ENCODE measurements at regions not wholly inside any gene's neighbourhood (a gene's known extent, or its start where the extent isn't known, plus 50 kb on each side); places are given as distances from the start of the nearest gene placed in this dataset.

DNA sequence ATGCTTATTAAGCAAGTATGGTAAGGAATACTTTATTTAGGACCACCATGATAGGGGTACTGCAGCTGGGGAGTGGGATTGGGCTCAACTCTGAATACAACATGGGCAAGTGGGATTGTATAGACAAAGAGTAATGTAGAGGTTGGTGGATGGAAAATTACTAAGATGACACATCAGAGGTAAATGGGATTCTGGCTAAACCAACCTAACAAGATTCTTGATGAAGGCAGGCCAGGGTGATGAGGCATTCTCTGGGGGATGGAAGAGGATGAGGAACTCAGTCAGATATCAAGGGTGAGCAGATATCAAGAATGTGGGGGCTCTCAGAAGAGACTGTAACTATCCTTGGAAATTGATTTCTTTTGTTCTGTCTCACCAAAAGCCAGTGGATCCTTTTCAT is 107.2 kb downstream of the NMUR2 start:
- Mint-ChIP-seq H3K27ac (no peak overlapping the region), H3K4me3 (no peak overlapping the region), H3K4me1 (no peaks in the 10 kb centered on the region), H3K27me3 (no peaks in the 10 kb centered on the region), H3K9me3 (no peaks in the 10 kb centered on the region), H3K36me3 (ENCODE audit: low read depth) (no peaks in the 10 kb centered on the region)
- DNase-seq = no peak
- ChIA-PET CTCF (no interaction called here), POLR2A (no interaction called here)

DNA sequence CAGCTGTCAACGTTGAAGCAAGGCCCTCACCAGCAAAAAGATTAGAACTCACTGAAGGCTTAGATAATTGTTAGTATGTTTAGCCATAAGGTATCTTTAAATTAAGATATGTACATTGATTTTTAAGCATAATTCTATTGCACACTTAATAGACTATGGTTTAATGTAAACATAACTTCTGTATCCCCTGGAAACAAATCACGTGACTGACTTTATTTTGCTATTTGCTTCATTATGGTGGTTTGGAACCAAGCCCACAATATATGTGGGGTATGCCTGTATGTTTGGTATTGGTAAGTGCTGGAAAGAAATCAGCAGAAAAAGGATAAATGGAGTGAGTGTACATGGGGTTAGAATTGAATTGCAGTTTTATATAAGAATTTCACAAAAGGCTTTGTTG is 111.9 kb downstream of the NMUR2 start:
- no peak for DNase-seq
- Mint-ChIP-seq H3K27me3 (no peaks in the 10 kb centered on the region), H3K27ac (no peak overlapping the region), H3K4me1 (no peaks in the 10 kb centered on the region), H3K9me3 (no peaks in the 10 kb centered on the region), H3K4me3 (no peak overlapping the region), H3K36me3 (ENCODE audit: low read depth) (no peaks in the 10 kb centered on the region)
- CTCF ChIA-PET = no interaction called here
- POLR2A ChIA-PET = no interaction called here

DNA sequence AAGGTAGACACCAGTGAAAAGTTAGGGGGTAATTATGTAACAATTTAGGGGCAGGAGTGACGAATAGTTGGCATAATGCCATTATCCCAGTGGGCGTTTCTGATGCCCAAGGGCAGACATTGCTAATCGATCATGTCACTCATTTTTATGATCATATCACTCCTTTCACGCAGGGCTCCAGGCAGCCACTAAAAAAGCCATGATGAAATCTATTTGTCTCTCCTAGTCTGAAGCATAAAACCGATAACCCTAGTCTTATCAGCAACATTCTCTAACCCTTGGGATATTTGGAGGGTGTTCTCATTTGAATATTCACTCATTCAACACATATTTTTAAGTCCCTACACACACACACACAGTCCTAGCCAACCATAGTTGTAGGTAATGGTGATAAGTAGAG is 114.9 kb downstream of the NMUR2 start:
- no peak overlapping the region for H3K4me3 Mint-ChIP-seq
- H3K27me3 Mint-ChIP-seq = no peaks in the 10 kb centered on the region
- H3K9me3 Mint-ChIP-seq = no peaks in the 10 kb centered on the region
- H3K27ac Mint-ChIP-seq = no peak overlapping the region
- POLR2A ChIA-PET = no interaction called here
- no peaks in the 10 kb centered on the region for H3K36me3 Mint-ChIP-seq (ENCODE audit: low read depth)
- no peak for DNase-seq
- H3K4me1 Mint-ChIP-seq = no peaks in the 10 kb centered on the region
- CTCF ChIA-PET = no interaction called here

DNA sequence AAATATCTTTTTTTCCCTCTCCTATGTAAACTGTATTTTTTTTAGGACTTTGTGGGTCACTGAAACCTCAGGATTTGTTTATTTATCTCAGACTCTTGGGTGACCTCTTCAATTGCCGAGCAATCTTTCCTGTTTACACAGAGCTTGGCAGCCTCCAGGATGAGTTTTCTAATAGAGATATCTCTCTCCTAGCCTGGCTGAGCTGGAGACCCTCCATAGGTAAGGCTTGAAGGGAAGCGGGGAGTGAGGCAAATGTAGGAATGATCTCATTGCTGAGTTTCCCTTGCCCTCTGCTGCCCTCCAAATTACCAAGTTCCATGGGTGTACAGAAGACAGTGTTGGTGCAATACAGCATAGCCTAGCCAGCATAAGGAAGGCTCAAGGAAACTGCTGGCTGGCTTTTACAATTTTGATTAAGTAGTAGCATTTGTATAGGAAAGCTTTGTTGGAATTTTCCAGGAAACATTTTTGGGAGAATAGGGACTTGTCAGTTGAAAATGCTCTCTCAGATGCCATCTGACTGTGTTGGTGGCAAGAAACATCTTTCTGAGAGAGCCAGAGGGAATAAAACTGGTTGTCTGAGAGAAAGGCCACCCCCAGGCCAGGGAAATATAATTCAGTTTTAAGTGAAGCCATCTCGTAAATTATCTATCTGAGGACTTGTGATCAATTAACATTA is 116.0 kb downstream of the NMUR2 start:
- Mint-ChIP-seq H3K27ac (no peak overlapping the region), H3K27me3 (no peaks in the 10 kb centered on the region), H3K9me3 (no peaks in the 10 kb centered on the region), H3K4me3 (no peak overlapping the region), H3K4me1 (no peaks in the 10 kb centered on the region), H3K36me3 (ENCODE audit: low read depth) (no peaks in the 10 kb centered on the region)
- CTCF ChIA-PET = no interaction called here
- no peak for DNase-seq
- POLR2A ChIA-PET = no interaction called here

DNA sequence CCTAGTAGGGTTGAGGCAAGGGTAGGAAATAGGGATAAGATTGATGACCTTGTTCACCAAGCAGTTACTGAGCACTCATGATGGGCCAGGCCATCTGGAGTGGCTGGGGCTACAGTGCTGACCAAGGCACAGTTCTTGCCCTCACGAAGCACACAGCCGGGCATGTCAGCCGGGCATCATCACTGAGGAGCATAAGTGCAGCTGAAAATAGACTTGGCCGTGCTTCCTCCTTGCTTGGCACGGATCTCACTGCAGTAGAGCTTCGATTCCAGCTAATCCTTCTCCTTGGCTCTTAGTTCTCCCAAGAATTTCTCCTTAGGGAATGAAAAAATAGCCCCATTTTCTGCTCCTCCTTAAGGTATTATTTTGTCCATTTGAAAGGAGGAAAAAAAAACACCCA is 116.6 kb downstream of the NMUR2 start:
- POLR2A ChIA-PET = no interaction called here
- H3K4me1 Mint-ChIP-seq = no peaks in the 10 kb centered on the region

DNA sequence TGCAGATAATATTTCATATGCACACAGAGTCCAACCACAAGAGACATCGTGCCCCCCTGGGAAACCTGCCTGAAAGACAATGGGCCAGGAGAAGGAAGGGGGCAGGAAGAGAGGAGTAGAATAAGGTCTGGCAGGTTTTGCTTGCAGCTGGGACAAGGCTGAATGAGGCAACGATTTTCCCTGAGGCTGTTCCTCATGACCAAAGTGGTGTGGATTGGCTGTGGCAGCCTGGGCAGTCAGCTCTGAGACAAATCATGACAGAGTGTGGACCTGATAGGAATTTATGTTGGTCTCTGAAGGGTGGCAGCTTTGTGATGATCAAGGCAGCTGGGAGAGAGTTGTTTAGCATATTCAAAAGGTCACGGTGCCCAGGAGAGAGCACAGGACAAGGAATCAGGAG is 119.3 kb downstream of the NMUR2 start:
- H3K9me3 Mint-ChIP-seq = peaks cover 1% of the 10 kb centered on the region
- no peak overlapping the region for H3K4me3 Mint-ChIP-seq
- H3K4me1 Mint-ChIP-seq = no peaks in the 10 kb centered on the region
- H3K27me3 Mint-ChIP-seq = no peaks in the 10 kb centered on the region
- ChIA-PET POLR2A (no interaction called here), CTCF (no interaction called here)
- no peak overlapping the region for H3K27ac Mint-ChIP-seq
- no peak for DNase-seq
- H3K36me3 Mint-ChIP-seq (ENCODE audit: low read depth) = no peaks in the 10 kb centered on the region

More for the DNA sequence above, 116.6 kb downstream of the NMUR2 start:
- no peak for DNase-seq
- CTCF ChIA-PET = no interaction called here
- Mint-ChIP-seq H3K4me3 (no peak overlapping the region), H3K27me3 (no peaks in the 10 kb centered on the region), H3K36me3 (ENCODE audit: low read depth) (no peaks in the 10 kb centered on the region), H3K9me3 (no peaks in the 10 kb centered on the region), H3K27ac (no peak overlapping the region)

DNA sequence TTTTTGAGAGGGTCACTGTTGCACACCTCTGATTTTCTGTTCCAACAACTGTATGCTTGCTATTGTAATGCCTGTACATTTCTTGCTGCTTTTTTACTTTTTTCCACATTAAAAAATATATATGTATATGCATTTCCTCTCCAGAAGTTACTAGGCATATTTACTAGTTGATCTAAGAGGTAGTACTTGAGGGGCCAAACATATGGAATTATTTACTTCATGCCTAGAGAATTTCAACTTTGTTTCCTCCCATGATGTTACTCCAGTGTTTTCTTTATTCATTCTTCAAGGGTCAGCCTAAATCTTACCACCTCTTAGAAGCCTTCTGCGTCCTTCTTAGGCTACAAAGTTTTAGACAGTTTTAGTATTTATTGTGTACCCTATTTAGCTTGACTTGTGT is 122.7 kb downstream of the NMUR2 start:
- POLR2A ChIA-PET = no interaction called here

DNA sequence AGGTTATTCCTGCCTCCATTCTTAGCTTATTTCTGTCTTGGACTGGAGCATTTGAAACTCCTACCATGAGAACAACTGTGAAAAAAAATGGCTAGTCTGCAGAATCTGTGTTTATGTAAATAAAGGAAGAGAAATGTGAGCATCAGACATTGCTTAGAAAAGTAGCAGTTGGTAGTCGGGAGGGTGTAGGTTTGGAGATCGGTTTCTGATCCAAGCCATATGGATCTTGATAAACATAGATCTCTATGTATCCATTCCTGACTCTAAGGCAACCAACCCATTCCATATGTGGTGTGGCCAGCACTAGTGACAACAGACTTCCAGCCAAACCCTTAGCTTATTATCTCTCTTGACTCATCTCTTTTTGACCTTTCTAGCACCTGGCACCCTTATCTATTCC is 127.1 kb downstream of the NMUR2 start:
- H3K4me3 Mint-ChIP-seq = no peak overlapping the region
- H3K27ac Mint-ChIP-seq = no peak overlapping the region
- no peaks in the 10 kb centered on the region for H3K36me3 Mint-ChIP-seq (ENCODE audit: low read depth)
- H3K27me3 Mint-ChIP-seq = no peaks in the 10 kb centered on the region
- CTCF ChIA-PET = no interaction called here
- no peaks in the 10 kb centered on the region for H3K4me1 Mint-ChIP-seq
- DNase-seq = no peak
- H3K9me3 Mint-ChIP-seq = peaks cover 1% of the 10 kb centered on the region
- POLR2A ChIA-PET = no interaction called here

More for the DNA sequence above, 122.7 kb downstream of the NMUR2 start:
- CTCF ChIA-PET = no interaction called here
- H3K27ac Mint-ChIP-seq = no peak overlapping the region
- H3K27me3 Mint-ChIP-seq = no peaks in the 10 kb centered on the region
- no peaks in the 10 kb centered on the region for H3K36me3 Mint-ChIP-seq (ENCODE audit: low read depth)
- H3K9me3 Mint-ChIP-seq = peaks cover 1% of the 10 kb centered on the region
- DNase-seq = no peak
- no peaks in the 10 kb centered on the region for H3K4me1 Mint-ChIP-seq
- no peak overlapping the region for H3K4me3 Mint-ChIP-seq

DNA sequence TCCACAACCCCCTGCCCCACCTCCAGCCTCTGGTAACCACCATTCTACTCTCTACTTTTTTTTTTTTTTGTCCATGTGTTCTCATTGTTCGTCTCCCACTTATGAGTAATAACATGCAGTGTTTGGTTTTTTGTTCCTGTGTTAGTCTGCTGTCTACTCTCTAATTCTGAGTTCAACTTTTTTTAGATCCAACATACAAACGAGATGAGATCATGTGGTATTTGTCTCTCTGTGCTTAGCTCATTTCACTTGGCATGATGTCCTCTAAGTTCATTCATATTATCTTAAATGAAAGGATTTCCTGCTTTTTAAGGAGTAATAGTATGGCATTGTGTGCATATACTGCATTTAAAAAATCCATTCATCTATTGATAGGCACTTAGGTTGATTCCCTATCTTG is 130.9 kb downstream of the NMUR2 start:
- H3K27me3 Mint-ChIP-seq = no peaks in the 10 kb centered on the region
- no peaks in the 10 kb centered on the region for H3K9me3 Mint-ChIP-seq
- H3K4me1 Mint-ChIP-seq = no peaks in the 10 kb centered on the region
- no peak for DNase-seq
- POLR2A ChIA-PET = no interaction called here
- H3K36me3 Mint-ChIP-seq (ENCODE audit: low read depth) = no peaks in the 10 kb centered on the region
- no peak overlapping the region for H3K4me3 Mint-ChIP-seq
- CTCF ChIA-PET = no interaction called here
- H3K27ac Mint-ChIP-seq = no peak overlapping the region

DNA sequence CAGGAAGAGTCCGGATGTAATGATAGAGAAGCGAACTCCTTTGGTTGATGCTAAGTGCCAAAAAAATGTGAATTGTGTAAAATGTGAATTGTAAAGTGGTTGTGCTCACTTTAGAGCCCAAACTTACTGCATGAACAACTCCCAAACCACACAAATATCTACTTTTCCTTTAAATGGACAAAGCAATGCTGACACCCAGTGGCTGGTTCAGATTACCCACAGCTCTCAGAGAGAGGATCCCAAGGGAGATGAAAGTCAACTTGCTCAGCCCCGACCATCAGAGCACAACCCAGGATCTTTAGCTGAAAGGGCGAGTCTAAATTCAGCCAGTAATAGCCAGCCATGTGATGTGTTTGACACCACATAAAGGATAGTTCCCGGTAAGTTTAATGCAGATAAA is 133.7 kb downstream of the NMUR2 start:
- H3K4me3 Mint-ChIP-seq = no peak overlapping the region
- H3K4me1 Mint-ChIP-seq = no peaks in the 10 kb centered on the region
- ChIA-PET POLR2A (no interaction called here), CTCF (no interaction called here)
- no peak for DNase-seq
- H3K36me3 Mint-ChIP-seq (ENCODE audit: low read depth) = no peaks in the 10 kb centered on the region
- H3K9me3 Mint-ChIP-seq = no peaks in the 10 kb centered on the region
- H3K27ac Mint-ChIP-seq = no peak overlapping the region
- H3K27me3 Mint-ChIP-seq = no peaks in the 10 kb centered on the region

DNA sequence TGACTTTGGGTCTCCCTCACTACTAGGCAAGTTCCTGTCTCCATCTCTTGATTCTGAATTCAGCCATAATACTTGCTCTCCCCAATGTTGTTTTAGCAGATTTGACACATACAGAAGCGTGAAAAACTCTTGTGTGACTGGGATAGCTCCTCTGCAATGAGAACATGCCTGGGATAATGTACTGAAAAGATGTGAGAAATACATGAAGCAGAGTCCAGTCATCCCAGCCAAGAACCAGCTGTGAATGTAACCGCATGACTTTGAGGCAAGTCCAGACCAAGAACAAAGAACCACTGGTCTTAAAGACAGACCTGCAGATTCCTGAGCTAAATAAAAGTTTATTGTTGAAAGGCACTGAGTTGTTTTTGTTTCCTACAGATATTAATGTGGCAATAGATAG is 135.0 kb downstream of the NMUR2 start:
- CTCF ChIA-PET = no interaction called here
- no peaks in the 10 kb centered on the region for H3K9me3 Mint-ChIP-seq

DNA sequence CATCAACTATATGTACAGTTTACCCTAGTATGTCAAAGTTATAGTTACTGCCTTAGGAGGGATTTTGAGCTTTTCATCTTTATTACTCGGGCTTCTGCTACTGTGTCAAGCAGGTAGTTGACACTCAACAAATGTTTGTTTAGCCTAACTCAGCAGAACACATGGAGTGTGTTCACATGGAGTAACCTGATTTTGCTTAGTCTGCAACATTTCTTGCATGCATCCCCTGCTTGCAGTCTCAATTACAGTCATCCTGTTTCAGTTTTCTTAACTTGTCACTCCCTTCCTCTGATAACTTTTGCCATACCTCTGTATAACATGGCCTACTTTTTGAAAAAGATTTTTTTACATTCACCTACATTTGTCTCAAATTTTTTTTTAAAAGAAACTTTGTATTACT is 135.5 kb downstream of the NMUR2 start:
- DNase-seq = no peak
- Mint-ChIP-seq H3K4me1 (no peaks in the 10 kb centered on the region), H3K27ac (no peak overlapping the region), H3K9me3 (no peaks in the 10 kb centered on the region), H3K36me3 (ENCODE audit: low read depth) (no peaks in the 10 kb centered on the region), H3K4me3 (no peak overlapping the region), H3K27me3 (no peaks in the 10 kb centered on the region)
- POLR2A ChIA-PET = no interaction called here
- CTCF ChIA-PET = no interaction called here

More for the DNA sequence above, 135.0 kb downstream of the NMUR2 start:
- Mint-ChIP-seq H3K27me3 (no peaks in the 10 kb centered on the region), H3K27ac (no peak overlapping the region), H3K36me3 (ENCODE audit: low read depth) (no peaks in the 10 kb centered on the region), H3K4me3 (no peak overlapping the region), H3K4me1 (no peaks in the 10 kb centered on the region)
- POLR2A ChIA-PET = no interaction called here
- no peak for DNase-seq

DNA sequence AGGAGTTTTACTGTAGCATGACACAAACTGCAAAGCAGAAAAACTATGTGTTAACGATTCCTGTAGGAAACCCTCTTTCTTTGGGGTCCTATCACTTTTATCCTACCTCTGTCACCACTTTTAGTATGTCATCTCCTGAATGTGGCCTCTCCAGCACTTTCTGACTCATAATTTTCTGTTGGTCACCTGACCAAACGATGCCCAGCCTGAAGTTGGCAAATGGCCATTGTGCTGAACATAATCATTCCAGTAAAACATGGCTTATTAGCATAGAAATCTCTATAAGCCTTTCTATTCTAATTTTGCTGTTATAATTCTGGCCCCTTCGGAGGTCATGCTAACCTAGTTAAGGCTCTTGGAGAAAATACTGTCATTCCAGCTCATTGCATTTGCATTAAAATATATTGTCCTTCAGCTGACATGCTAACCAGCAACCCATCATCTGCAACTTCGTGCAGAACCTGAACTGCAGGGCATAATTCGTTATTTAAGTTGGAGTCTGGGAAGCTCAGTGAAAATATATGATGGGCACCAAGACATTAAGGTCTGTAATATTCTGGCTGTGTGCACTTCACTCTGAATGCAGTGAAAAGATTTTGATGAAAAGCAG is 140.3 kb downstream of the NMUR2 start:
- CTCF ChIA-PET = no interaction called here
- Mint-ChIP-seq H3K9me3 (no peaks in the 10 kb centered on the region), H3K4me3 (no peak overlapping the region)

DNA sequence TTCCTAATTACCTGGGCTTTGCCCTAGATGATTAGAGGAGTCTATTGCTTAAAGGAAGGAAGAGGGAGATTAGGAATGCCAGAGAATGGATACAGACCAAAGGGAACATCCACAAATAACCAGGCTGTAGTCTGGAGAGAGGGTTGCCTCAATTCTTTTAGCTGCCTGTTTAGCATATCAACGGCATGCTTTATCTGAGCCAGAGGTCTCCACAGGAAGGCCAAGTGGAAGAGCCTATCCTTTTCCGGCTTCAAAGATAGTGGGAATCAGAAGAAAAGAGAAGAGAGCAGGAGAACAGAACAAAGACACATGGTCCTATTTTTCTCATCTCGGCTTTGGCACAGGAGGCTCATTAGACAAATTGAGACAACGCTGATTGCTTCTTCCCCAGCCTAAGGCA is 142.4 kb downstream of the NMUR2 start:
- POLR2A ChIA-PET = no interaction called here
- Mint-ChIP-seq H3K4me3 (no peak overlapping the region), H3K9me3 (no peaks in the 10 kb centered on the region), H3K4me1 (no peaks in the 10 kb centered on the region), H3K27ac (no peak overlapping the region), H3K27me3 (no peaks in the 10 kb centered on the region), H3K36me3 (ENCODE audit: low read depth) (no peaks in the 10 kb centered on the region)
- DNase-seq = no peak
- CTCF ChIA-PET = no interaction called here

More for the DNA sequence above, 140.3 kb downstream of the NMUR2 start:
- Mint-ChIP-seq H3K4me1 (no peaks in the 10 kb centered on the region), H3K27me3 (no peaks in the 10 kb centered on the region), H3K27ac (no peak overlapping the region), H3K36me3 (ENCODE audit: low read depth) (no peaks in the 10 kb centered on the region)
- POLR2A ChIA-PET = no interaction called here
- DNase-seq = no peak

Measured in activated CD4-positive, alpha-beta T cell treated with anti-CD3 and anti-CD28 coated beads, Interleukin-2, amount 10 ng/mL, durations not matched to agents 7 days and 5 days (primary cell).